Keratinocyte (primary cell): ENCODE measurements at regions not wholly inside any gene's neighbourhood (a gene's known extent, or its start where the extent isn't known, plus 50 kb on each side); places are given as distances from the start of the nearest gene placed in this dataset.

Source experiments
- DNase-seq: peaks from one replicate; pipeline ENCODE4 v3.0.0-alpha.2; 2011; ENCODE audit warnings: low read depth, missing footprints, low spot score
- FAIRE-seq: peaks from 2 replicates; lab custom pipeline; 2011; peaks lifted over from hg19 to GRCh38; lab: Jason Lieb, UNC
- H2AFZ ChIP-seq: 2 replicates; pipeline ENCODE4 v1.6.0; 2012; ENCODE audit warnings: low read length, control low read depth, inconsistent platforms; ENCODE audit not compliant: control insufficient read depth
- H3K27ac ChIP-seq: 2 replicates; pipeline ENCODE4 v1.5.1; 2011; ENCODE audit warnings: low read length; ENCODE audit not compliant: control insufficient read depth, insufficient read depth
- H3K27me3 ChIP-seq: 3 replicates; pipeline ENCODE4 v1.6.0; 2011; ENCODE audit warnings: low read length; ENCODE audit not compliant: control insufficient read depth, insufficient read depth; ENCODE audit errors: extremely low read depth
- H3K36me3 ChIP-seq, 2 experiments: 2 replicates in 1 of 2; 3 replicates in 1 of 2; pipeline ENCODE4 v1.5.1; 2011; ENCODE audit warnings: low read length in 2 of 2, mild to moderate bottlenecking in 1 of 2; ENCODE audit not compliant: control insufficient read depth in 2 of 2, insufficient read depth in 2 of 2; ENCODE audit errors: extremely low read depth in 1 of 2
- H3K4me1 ChIP-seq: 3 replicates; pipeline ENCODE4 v1.5.1; 2011; ENCODE audit warnings: low read length; ENCODE audit not compliant: control insufficient read depth, insufficient read depth; ENCODE audit errors: extremely low read depth
- H3K4me2 ChIP-seq: 3 replicates; pipeline ENCODE4 v1.6.0; 2011; ENCODE audit warnings: low read depth, low read length; ENCODE audit not compliant: control insufficient read depth, insufficient read depth; ENCODE audit errors: extremely low read depth
- H3K4me3 ChIP-seq, 3 experiments: fragments of 200-600 bp in 1 of 3; sonication (generic) in 1 of 3; 2 replicates in 2 of 3; 3 replicates in 1 of 3; pipeline ENCODE4 v1.5.1; 2011 to 2016; ENCODE audit warnings: low read length in 3 of 3, mild to moderate bottlenecking in 3 of 3, control low read depth in 2 of 3, inconsistent platforms in 1 of 3, low read depth in 1 of 3, mixed read lengths in 1 of 3, mixed run types in 1 of 3, moderate library complexity in 1 of 3; ENCODE audit not compliant: control insufficient read depth in 2 of 3, insufficient read depth in 2 of 3; ENCODE audit errors: extremely low read depth in 1 of 3
- H3K79me2 ChIP-seq: 2 replicates; pipeline ENCODE4 v1.6.0; 2012; ENCODE audit warnings: low read length; ENCODE audit not compliant: control insufficient read depth, insufficient read depth
- H3K9ac ChIP-seq: 3 replicates; pipeline ENCODE4 v1.6.0; 2011; ENCODE audit warnings: low read length; ENCODE audit not compliant: control insufficient read depth, insufficient read depth; ENCODE audit errors: extremely low read depth
- H3K9me1 ChIP-seq: 3 replicates; pipeline ENCODE4 v1.6.0; 2011; ENCODE audit warnings: low read length; ENCODE audit not compliant: control insufficient read depth, insufficient read depth; ENCODE audit errors: extremely low read depth
- H3K9me3 ChIP-seq: 2 replicates; pipeline ENCODE4 v1.5.1; 2012; ENCODE audit warnings: low read depth, low read length; ENCODE audit not compliant: control insufficient read depth
- H4K20me1 ChIP-seq: 3 replicates; pipeline ENCODE4 v1.6.0; 2011; ENCODE audit warnings: low read length; ENCODE audit not compliant: control insufficient read depth, insufficient read depth; ENCODE audit errors: extremely low read depth
- CTCF ChIP-seq, 3 experiments: IDR thresholded peaks in 1 of 3; conservative IDR thresholded peaks in 1 of 3; optimal IDR thresholded peaks in 1 of 3; 2 replicates in 2 of 3; 3 replicates in 1 of 3; pipeline versions ENCODE3 to v1.5.1; 2011; ENCODE audit warnings: low read length in 3 of 3, mild to moderate bottlenecking in 3 of 3, moderate library complexity in 2 of 3, control low read depth in 1 of 3, inconsistent platforms in 1 of 3; ENCODE audit not compliant: insufficient read depth in 2 of 3; ENCODE audit errors: extremely low read depth in 1 of 3
- EZH2 ChIP-seq: IDR thresholded peaks from one replicate; pipeline ENCODE4 v1.6.1; 2012; ENCODE audit warnings: inconsistent platforms, mild to moderate bottlenecking, low read length, moderate library complexity
- dilution Hi-C: fragments of 300-500 bp; cut with MboI; formaldehyde crosslinking; loops from one replicate; pipeline ENCODE4 v1.7.0; 2020; ENCODE audit warnings: low sequenced_read_pairs; ENCODE audit not compliant: extremely low pct_ligation_motif_present

GRCh38 chr9:129416821-129417539 lies 203.9 kb downstream of the C9orf50 start:
- no peak overlapping the region for H3K4me2 ChIP-seq
- DNase-seq = no peak
- H4K20me1 ChIP-seq = no peaks in the 10 kb centered on the region
- no peaks in the 10 kb centered on the region for H3K79me2 ChIP-seq
- no peaks in the 10 kb centered on the region for H3K9me3 ChIP-seq
- no peaks in the 10 kb centered on the region for H3K9me1 ChIP-seq
- H3K36me3 ChIP-seq = no peaks in the 10 kb centered on the region
- no peak for FAIRE-seq
- TF ChIP-seq EZH2 = no peak
- no peak for TF ChIP-seq CTCF (optimal IDR thresholded peaks at IDR 0.05 in 1 of 3, IDR thresholded peaks at IDR 0.05 in 1 of 3, conservative IDR thresholded peaks at IDR 0.05 in 1 of 3; ENCODE audit: extremely low read depth in 1 of 3, insufficient read depth in 2 of 3, low read length in 3 of 3)
- no peak overlapping the region for H3K9ac ChIP-seq
- no peak overlapping the region for H3K27ac ChIP-seq
- no peak overlapping the region for H2AFZ ChIP-seq
- H3K4me1 ChIP-seq = peaks cover 14% of the 10 kb centered on the region
- H3K27me3 ChIP-seq = no peaks in the 10 kb centered on the region
- dilution Hi-C loops = no loop called here
- H3K4me3 ChIP-seq = no peak overlapping the region

- TF ChIP-seq CTCF (optimal IDR thresholded peaks at IDR 0.05 in 1 of 3, IDR thresholded peaks at IDR 0.05 in 1 of 3, conservative IDR thresholded peaks at IDR 0.05 in 1 of 3; ENCODE audit: extremely low read depth in 1 of 3, insufficient read depth in 2 of 3, low read length in 3 of 3) (no peak), EZH2 (no peak)
- Histone ChIP-seq H3K9me3 (no peaks in the 10 kb centered on the region), H3K4me2 (no peak overlapping the region), H3K9ac (no peak overlapping the region), H3K79me2 (no peaks in the 10 kb centered on the region), H3K36me3 (no peaks in the 10 kb centered on the region), H3K27ac (no peak overlapping the region), H3K9me1 (no peaks in the 10 kb centered on the region), H3K4me3 (no peak overlapping the region), H2AFZ (no peak overlapping the region), H3K27me3 (no peaks in the 10 kb centered on the region), H3K4me1 (peaks cover 14% of the 10 kb centered on the region), H4K20me1 (no peaks in the 10 kb centered on the region)
- dilution Hi-C loops = no loop called here
- DNase-seq = no peak
- no peak for FAIRE-seq
These were observed 204.8 kb downstream of the C9orf50 start for GRCh38 chr9:129415942-129416651.
